Naive B cell (primary cell): ENCODE measurements at regions not wholly inside any gene's neighbourhood (a gene's known extent, or its start where the extent isn't known, plus 50 kb on each side); places are given as distances from the start of the nearest gene placed in this dataset.
A peak's percentile ranks its signal among the peaks of the same experiment; 100 is the strongest.
"Not testable (repeated sequence)": the region's sequence is repeated elsewhere in the genome, so short reads cannot be mapped to it uniquely, and the experiment has no call there.

Experiments
- ATAC-seq, 2 donors: fragments of 150-1000 bp; cut with Tn5 transposase; 2 replicates each; pipeline ENCODE4 v1.10.0; 2021; ENCODE audit warnings: low read depth in 2 of 2, mild to moderate bottlenecking in 2 of 2, moderate library complexity in 2 of 2
- DNase-seq: peaks from one replicate; pipeline ENCODE4 v3.0.0; 2022
- H3K27ac Mint-ChIP-seq, 6 donors: one replicate each; pipeline ENCODE4 v1.8.0; 2020 to 2022; ENCODE audit warnings: mild to moderate bottlenecking in 6 of 6, mixed read lengths in 6 of 6, moderate library complexity in 5 of 6, inconsistent platforms in 2 of 6
- H3K27me3 Mint-ChIP-seq, 3 donors: one replicate each; pipeline ENCODE4 v1.8.0; 2021 to 2022; ENCODE audit warnings: mixed read lengths in 3 of 3, mild to moderate bottlenecking in 1 of 3
- H3K36me3 Mint-ChIP-seq, 2 donors: one replicate each; pipeline ENCODE4 v1.8.0; 2020 to 2022; ENCODE audit warnings: mixed read lengths in 2 of 2, inconsistent platforms in 1 of 2, mild to moderate bottlenecking in 1 of 2
- H3K4me1 Mint-ChIP-seq, 3 donors: one replicate each; pipeline ENCODE4 v1.8.0; 2020 to 2022; ENCODE audit warnings: mixed read lengths in 3 of 3, inconsistent platforms in 1 of 3, mild to moderate bottlenecking in 1 of 3, moderate library complexity in 1 of 3
- H3K4me3 Mint-ChIP-seq, 8 donors: one replicate each; pipeline ENCODE4 v1.8.0; 2020 to 2022; ENCODE audit warnings: mild to moderate bottlenecking in 8 of 8, mixed read lengths in 8 of 8, moderate library complexity in 8 of 8, inconsistent platforms in 2 of 8
- H3K9me3 Mint-ChIP-seq, 7 donors: one replicate each; pipeline ENCODE4 v1.8.0; 2020 to 2022; ENCODE audit warnings: mixed read lengths in 7 of 7, mild to moderate bottlenecking in 5 of 7, inconsistent platforms in 2 of 7, moderate library complexity in 1 of 7

GRCh38 chr3:4897765-4898453, 81.3 kb upstream of the BHLHE40 start:
- Mint-ChIP-seq H3K27ac (no peak overlapping the region), H3K36me3 (no peaks in the 10 kb centered on the region), H3K4me3 (no peak overlapping the region), H3K27me3 (peaks cover 0 to 10% (median 0%) of the 10 kb centered on the region in 3 donors), H3K9me3 (no peaks in the 10 kb centered on the region), H3K4me1 (no peaks in the 10 kb centered on the region)
- DNase-seq = no peak
- no peak for ATAC-seq

GRCh38 chr3:4898454-4899313, 80.6 kb upstream of the BHLHE40 start:
- H3K4me1 Mint-ChIP-seq = no peaks in the 10 kb centered on the region
- peaks cover 0 to 10% (median 0%) of the 10 kb centered on the region in 3 donors for H3K27me3 Mint-ChIP-seq
- H3K27ac Mint-ChIP-seq = peak overlapping the region in 3 of 6 donors; percentile 6 to 78 (median 32)
- H3K9me3 Mint-ChIP-seq = no peaks in the 10 kb centered on the region
- ATAC-seq (no peak), DNase-seq (no peak)
- H3K36me3 Mint-ChIP-seq = no peaks in the 10 kb centered on the region
- H3K4me3 Mint-ChIP-seq = no peak overlapping the region

- ATAC-seq (no peak), DNase-seq (no peak)
- H3K27me3 Mint-ChIP-seq = peaks cover 0 to 10% (median 0%) of the 10 kb centered on the region in 3 donors
- H3K36me3 Mint-ChIP-seq = no peaks in the 10 kb centered on the region
- no peaks in the 10 kb centered on the region for H3K4me1 Mint-ChIP-seq
- H3K27ac Mint-ChIP-seq = peak overlapping the region in 1 of 6 donors; percentile 46
- H3K9me3 Mint-ChIP-seq = no peaks in the 10 kb centered on the region
- no peak overlapping the region for H3K4me3 Mint-ChIP-seq
Observed at GRCh38 chr3:4899710-4900109, 79.5 kb upstream of the BHLHE40 start.

GRCh38 chr3:4900298-4900697, 78.9 kb upstream of the BHLHE40 start:
- no peaks in the 10 kb centered on the region for H3K4me1 Mint-ChIP-seq
- H3K27me3 Mint-ChIP-seq = peaks cover 0 to 10% (median 0%) of the 10 kb centered on the region in 3 donors

GRCh38 chr3:4904811-4905695, 74.2 kb upstream of the BHLHE40 start:
- DNase-seq (no peak), ATAC-seq (no peak)
- H3K27me3 Mint-ChIP-seq = peaks cover 0 to 9% (median 0%) of the 10 kb centered on the region in 3 donors
- H3K27ac Mint-ChIP-seq = peak overlapping the region in 1 of 6 donors; percentile 82
- no peaks in the 10 kb centered on the region for H3K9me3 Mint-ChIP-seq
- H3K4me1 Mint-ChIP-seq = no peaks in the 10 kb centered on the region
- H3K36me3 Mint-ChIP-seq = no peaks in the 10 kb centered on the region
- no peak overlapping the region for H3K4me3 Mint-ChIP-seq

More at GRCh38 chr3:4900298-4900697, 78.9 kb upstream of the BHLHE40 start:
- DNase-seq (no peak), ATAC-seq (no peak)
- no peaks in the 10 kb centered on the region for H3K9me3 Mint-ChIP-seq
- H3K4me3 Mint-ChIP-seq = no peak overlapping the region
- H3K36me3 Mint-ChIP-seq = no peaks in the 10 kb centered on the region
- H3K27ac Mint-ChIP-seq = no peak overlapping the region

GRCh38 chr3:4906107-4906621, 73.1 kb upstream of the BHLHE40 start:
- Mint-ChIP-seq H3K4me1 (no peaks in the 10 kb centered on the region), H3K9me3 (no peaks in the 10 kb centered on the region), H3K4me3 (no peak overlapping the region), H3K27ac (no peak overlapping the region), H3K36me3 (no peaks in the 10 kb centered on the region), H3K27me3 (peaks cover 0 to 4% (median 0%) of the 10 kb centered on the region in 3 donors)
- DNase-seq (no peak), ATAC-seq (no peak)

GRCh38 chr3:4907050-4907449, 72.2 kb upstream of the BHLHE40 start:
- Mint-ChIP-seq H3K4me1 (no peaks in the 10 kb centered on the region), H3K27ac (no peak overlapping the region), H3K27me3 (peaks cover 0 to 4% (median 0%) of the 10 kb centered on the region in 3 donors), H3K9me3 (no peaks in the 10 kb centered on the region), H3K4me3 (no peak overlapping the region), H3K36me3 (no peaks in the 10 kb centered on the region)
- DNase-seq = no peak
- no peak for ATAC-seq

- no peak overlapping the region for H3K4me3 Mint-ChIP-seq
- peak overlapping the region in 1 of 6 donors; percentile 11 for H3K27ac Mint-ChIP-seq
- no peak for DNase-seq
- no peaks in the 10 kb centered on the region for H3K9me3 Mint-ChIP-seq
- H3K36me3 Mint-ChIP-seq = no peaks in the 10 kb centered on the region
- H3K27me3 Mint-ChIP-seq = no peaks in the 10 kb centered on the region
- no peak for ATAC-seq
- no peaks in the 10 kb centered on the region for H3K4me1 Mint-ChIP-seq
Observed at GRCh38 chr3:4907643-4908432, 71.4 kb upstream of the BHLHE40 start.

- no peaks in the 10 kb centered on the region for H3K4me1 Mint-ChIP-seq
- DNase-seq (no peak), ATAC-seq (no peak)
- peaks cover 0 to 3% of the 10 kb centered on the region in 2 donors for H3K36me3 Mint-ChIP-seq
- H3K27ac Mint-ChIP-seq = no peak overlapping the region
- no peaks in the 10 kb centered on the region for H3K27me3 Mint-ChIP-seq
- no peak overlapping the region for H3K4me3 Mint-ChIP-seq
- H3K9me3 Mint-ChIP-seq = peaks cover 0 to 3% (median 3%) of the 10 kb centered on the region in 7 donors
Observed at GRCh38 chr3:4908433-4909156, 70.6 kb upstream of the BHLHE40 start.

- Mint-ChIP-seq H3K36me3 (peaks cover 0 to 8% of the 10 kb centered on the region in 2 donors), H3K27ac (no peak overlapping the region), H3K27me3 (peaks cover 0 to 3% (median 0%) of the 10 kb centered on the region in 3 donors), H3K4me1 (no peaks in the 10 kb centered on the region), H3K4me3 (no peak overlapping the region), H3K9me3 (peaks cover 0 to 6% (median 6%) of the 10 kb centered on the region in 7 donors)
- no peak for ATAC-seq
- DNase-seq = no peak
Observed at GRCh38 chr3:4914464-4914863, 64.8 kb upstream of the BHLHE40 start.

- not testable (repeated sequence) for H3K27me3 Mint-ChIP-seq, H3K27ac Mint-ChIP-seq
Observed at GRCh38 chr3:4921589-4921988, 57.6 kb upstream of the BHLHE40 start.

GRCh38 chr3:4926892-4927291, 52.3 kb upstream of the BHLHE40 start:
- peaks cover 0 to 6% (median 3%) of the 10 kb centered on the region in 3 donors for H3K4me1 Mint-ChIP-seq
- H3K9me3 Mint-ChIP-seq = no peaks in the 10 kb centered on the region
- H3K27ac Mint-ChIP-seq = peak overlapping the region in 1 of 6 donors; percentile 48

More at GRCh38 chr3:4921589-4921988, 57.6 kb upstream of the BHLHE40 start:
- H3K4me3 Mint-ChIP-seq, H3K4me1 Mint-ChIP-seq, H3K36me3 Mint-ChIP-seq, ATAC-seq, DNase-seq, H3K9me3 Mint-ChIP-seq: not testable (repeated sequence)

More at GRCh38 chr3:4926892-4927291, 52.3 kb upstream of the BHLHE40 start:
- Mint-ChIP-seq H3K4me3 (no peak overlapping the region), H3K27me3 (no peaks in the 10 kb centered on the region), H3K36me3 (no peaks in the 10 kb centered on the region)
- DNase-seq = no peak
- no peak for ATAC-seq
